Cardiac fibroblast (primary cell): ENCODE measurements at regions not wholly inside any gene's neighbourhood (a gene's known extent, or its start where the extent isn't known, plus 50 kb on each side); places are given as distances from the start of the nearest gene placed in this dataset.

Source experiments
- DNase-seq, 2 donors: peaks; one replicate each; pipeline versions ENCODE4 v3.0.0 to v3.0.0-alpha.2; 2010; ENCODE audit warnings: low read depth in 2 of 2
- H3K4me3 ChIP-seq, 2 donors: replicated peaks in 1 of 2; 1 replicate in 1 of 2; 2 replicates in 1 of 2; pipeline ENCODE4 v1.5.1; 2011; ENCODE audit warnings: low read depth in 2 of 2, low read length in 2 of 2, mild to moderate bottlenecking in 2 of 2, moderate library complexity in 1 of 2
- CTCF ChIP-seq: IDR thresholded peaks from one replicate; pipeline ENCODE4 v1.5.1; 2011; ENCODE audit warnings: low read depth, mild to moderate bottlenecking, low read length, inconsistent platforms

DNA sequence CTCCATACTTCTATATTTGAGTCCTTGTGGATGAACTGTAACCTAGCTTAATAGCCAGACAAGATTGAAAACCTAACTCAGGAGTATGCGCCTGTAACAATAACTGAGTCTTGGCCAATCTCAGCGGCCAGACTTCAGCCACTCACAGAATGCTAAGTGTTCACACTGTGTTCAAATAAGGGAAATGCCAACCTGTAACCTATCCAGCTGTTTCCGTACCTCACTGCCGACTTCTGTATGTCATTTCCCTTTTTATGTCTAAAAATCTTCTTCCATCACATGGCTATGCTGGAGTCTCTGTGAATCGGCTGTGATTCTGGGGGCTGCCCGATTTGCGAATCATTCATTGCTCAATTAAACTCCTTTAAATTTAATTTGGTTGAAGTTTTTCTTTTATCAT is 169.2 kb downstream of the NFKBIZ start:
- no peak for TF ChIP-seq CTCF
- DNase-seq, result no peak
- no peak overlapping the region for H3K4me3 ChIP-seq

DNA sequence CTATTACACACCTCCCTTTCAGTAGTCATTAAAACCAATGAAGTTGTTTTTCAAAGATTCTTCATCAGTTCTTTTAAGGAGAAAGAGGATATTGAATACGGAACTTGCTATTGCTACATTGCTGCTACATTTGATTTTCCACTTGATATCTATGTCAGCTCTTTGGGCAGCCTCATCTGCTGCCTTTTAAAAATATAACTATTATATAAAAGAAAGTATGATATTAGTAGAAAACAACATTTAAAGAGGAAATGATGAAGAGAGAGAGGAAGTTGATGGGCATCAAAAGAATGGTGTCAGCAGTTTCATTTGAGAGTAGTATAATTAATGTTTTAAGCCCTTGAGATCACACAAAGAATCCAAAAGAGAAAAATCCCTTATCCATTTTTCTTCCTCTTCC is 171.4 kb downstream of the NFKBIZ start:
- DNase-seq, result no peak
- no peak overlapping the region for H3K4me3 ChIP-seq
- TF ChIP-seq CTCF, result no peak

DNA sequence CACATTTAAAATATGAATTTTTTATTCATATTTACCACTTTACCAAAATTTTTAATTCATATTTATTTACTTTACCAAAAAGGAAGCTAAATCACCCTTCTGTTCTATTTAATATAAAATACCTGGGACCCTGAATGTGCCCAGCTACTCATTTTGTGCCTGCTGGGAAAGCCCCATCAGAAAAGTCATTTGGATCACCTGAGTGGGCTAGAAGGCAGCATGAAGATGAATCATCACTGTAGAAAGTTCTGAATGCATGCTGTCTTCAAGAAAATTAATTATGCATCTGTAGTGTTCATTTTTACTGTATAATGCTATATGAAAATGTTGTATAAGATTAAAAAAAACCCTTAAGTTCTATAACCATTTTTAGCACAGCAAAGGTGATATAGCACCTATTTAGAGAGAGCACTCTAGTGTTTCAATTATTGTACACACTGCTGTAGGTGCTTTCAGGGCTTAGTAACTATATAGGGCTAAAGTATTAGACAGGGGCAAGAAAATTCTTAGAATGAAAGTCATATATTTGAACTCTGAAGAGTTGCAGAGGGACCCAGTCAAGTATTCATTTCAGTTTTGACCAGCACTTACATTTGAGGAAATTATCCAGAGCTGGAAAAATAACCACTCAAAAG is 175.1 kb downstream of the NFKBIZ start:
- no peak for TF ChIP-seq CTCF
- DNase-seq, result no peak
- no peak overlapping the region for H3K4me3 ChIP-seq

- peak in 1 of 2 donors; percentile 5 for DNase-seq
- TF ChIP-seq CTCF, result no peak
- no peak overlapping the region for H3K4me3 ChIP-seq
Measured at GRCh38 chr3:102025606-102026270, 176.4 kb downstream of the NFKBIZ start.

GRCh38 chr3:102026656-102027055 is 177.3 kb downstream of the NFKBIZ start:
- TF ChIP-seq CTCF, result no peak
- H3K4me3 ChIP-seq, result no peak overlapping the region
- no peak for DNase-seq

GRCh38 chr3:102030661-102031060 is 181.3 kb downstream of the NFKBIZ start:
- H3K4me3 ChIP-seq, result no peak overlapping the region
- TF ChIP-seq CTCF, result no peak
- no peak for DNase-seq
